ENCODE measurements at regions not wholly inside any gene's neighbourhood (a gene's known extent, or its start where the extent isn't known, plus 50 kb on each side); places are given as distances from the start of the nearest gene placed in this dataset.

DNA sequence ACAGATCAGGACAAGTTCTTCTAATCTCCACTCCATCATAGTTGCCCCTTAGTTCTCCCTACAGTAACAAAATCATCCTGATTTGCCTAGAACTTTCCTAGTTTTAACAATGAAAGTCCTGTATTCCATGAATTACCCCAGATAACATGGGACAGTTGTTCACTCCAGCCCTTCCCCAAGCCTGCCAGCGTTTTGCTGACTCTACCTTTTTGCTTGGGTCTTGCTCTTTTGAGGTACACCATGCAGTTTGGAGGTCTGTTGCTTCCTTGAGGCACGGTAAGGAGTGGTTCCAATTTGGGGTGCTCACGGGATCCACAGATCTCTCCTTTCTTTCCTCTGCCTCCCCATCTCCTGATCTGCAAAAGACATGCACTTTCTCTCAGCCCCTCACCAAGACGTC is 61.6 kb upstream of the DYRK2 start:
- FAIRE-seq: no peak
- Histone ChIP-seq H3K27me3 (no peaks in the 10 kb centered on the region), H3K4me1 (no peaks in the 10 kb centered on the region), H3K36me3 (no peaks in the 10 kb centered on the region), H3K4me3 (no peak overlapping the region), H3K27ac (no peak overlapping the region), H3K9me3 (no peaks in the 10 kb centered on the region)
- TF ChIP-seq, protein P1, sequence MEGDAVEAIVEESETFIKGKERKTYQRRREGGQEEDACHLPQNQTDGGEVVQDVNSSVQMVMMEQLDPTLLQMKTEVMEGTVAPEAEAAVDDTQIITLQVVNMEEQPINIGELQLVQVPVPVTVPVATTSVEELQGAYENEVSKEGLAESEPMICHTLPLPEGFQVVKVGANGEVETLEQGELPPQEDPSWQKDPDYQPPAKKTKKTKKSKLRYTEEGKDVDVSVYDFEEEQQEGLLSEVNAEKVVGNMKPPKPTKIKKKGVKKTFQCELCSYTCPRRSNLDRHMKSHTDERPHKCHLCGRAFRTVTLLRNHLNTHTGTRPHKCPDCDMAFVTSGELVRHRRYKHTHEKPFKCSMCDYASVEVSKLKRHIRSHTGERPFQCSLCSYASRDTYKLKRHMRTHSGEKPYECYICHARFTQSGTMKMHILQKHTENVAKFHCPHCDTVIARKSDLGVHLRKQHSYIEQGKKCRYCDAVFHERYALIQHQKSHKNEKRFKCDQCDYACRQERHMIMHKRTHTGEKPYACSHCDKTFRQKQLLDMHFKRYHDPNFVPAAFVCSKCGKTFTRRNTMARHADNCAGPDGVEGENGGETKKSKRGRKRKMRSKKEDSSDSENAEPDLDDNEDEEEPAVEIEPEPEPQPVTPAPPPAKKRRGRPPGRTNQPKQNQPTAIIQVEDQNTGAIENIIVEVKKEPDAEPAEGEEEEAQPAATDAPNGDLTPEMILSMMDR (IDR thresholded peaks at IDR 0.05): no peak
- intact Hi-C loops (cut with DNase I): no loop called here
- ATAC-seq: no peak
- no peak for DNase-seq
- WGBS, 2 donors: 76 to 84% methylated on average over 4 of the region's 4 CpGs

DNA sequence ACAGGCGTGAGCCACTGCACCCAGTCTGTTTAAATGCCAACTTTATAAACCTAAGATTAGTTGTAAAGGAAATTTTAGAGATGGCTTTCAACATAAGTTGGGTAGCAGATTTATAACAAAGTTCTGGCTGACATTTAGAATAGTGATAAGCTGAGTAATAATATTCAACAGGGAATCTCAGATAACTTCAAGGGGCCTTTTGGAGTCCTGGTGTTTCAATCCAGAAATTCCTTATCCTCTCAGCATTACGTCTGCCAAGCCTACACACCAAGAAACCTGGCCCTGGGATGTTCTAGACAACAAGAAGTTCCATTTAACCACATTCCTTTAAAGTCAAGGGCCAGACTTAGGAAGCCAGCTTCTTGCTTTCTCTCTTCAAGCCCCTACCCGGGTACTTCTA is 59.5 kb upstream of the DYRK2 start:
- Histone ChIP-seq H3K36me3 (no peaks in the 10 kb centered on the region), H3K4me3 (no peak overlapping the region), H3K4me1 (no peaks in the 10 kb centered on the region), H3K27me3 (no peaks in the 10 kb centered on the region), H3K27ac (no peak overlapping the region), H3K9me3 (no peaks in the 10 kb centered on the region)
- intact Hi-C loops (cut with DNase I): no loop called here
- DNase-seq (no peak), ATAC-seq (no peak), FAIRE-seq (no peak)
- 89 to 91% methylated on average over 3 of the region's 3 CpGs for WGBS, 2 donors
- TF ChIP-seq, protein P1 (IDR thresholded peaks at IDR 0.05): no peak

DNA sequence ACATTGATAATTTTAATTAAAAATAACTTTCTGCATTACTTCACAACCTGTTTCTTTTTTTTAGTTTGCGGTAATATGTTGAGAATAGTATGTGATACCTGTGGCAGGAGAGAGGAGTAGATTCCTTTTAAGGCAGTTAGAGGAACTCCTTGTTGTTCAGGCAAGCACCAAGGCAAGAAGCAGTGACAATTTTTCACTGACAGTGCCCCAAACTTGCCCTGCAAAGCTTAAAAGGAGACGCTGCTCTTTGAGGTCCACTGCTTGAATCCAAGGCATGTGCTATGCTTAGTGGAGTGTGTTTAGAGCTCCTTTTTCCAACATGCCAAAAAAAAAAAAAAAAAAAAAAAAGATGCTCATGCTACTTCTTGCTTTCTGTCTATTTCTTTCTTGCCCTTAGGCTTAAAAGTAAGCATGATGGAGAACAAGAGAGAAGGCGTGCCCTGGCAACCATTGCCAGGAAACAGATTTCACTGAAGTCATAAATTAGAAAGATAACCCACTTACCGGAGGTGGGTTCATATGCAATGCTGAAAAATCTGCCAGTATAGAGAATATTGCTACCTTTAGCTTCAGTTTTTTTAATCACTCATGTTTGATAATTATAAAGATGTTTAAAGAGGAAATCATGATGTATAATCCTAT is 58.3 kb upstream of the DYRK2 start:
- FAIRE-seq: no peak
- Histone ChIP-seq H3K36me3 (no peaks in the 10 kb centered on the region), H3K4me1 (no peaks in the 10 kb centered on the region), H3K4me3 (no peak overlapping the region), H3K27me3 (no peaks in the 10 kb centered on the region), H3K27ac (no peak overlapping the region), H3K9me3 (no peaks in the 10 kb centered on the region)
- intact Hi-C loops (cut with DNase I): no loop called here
- ATAC-seq: no peak
- 78 to 86% methylated on average over 4 of the region's 4 CpGs for WGBS, 2 donors
- DNase-seq: no peak
- TF ChIP-seq, protein P1 (IDR thresholded peaks at IDR 0.05): no peak

DNA sequence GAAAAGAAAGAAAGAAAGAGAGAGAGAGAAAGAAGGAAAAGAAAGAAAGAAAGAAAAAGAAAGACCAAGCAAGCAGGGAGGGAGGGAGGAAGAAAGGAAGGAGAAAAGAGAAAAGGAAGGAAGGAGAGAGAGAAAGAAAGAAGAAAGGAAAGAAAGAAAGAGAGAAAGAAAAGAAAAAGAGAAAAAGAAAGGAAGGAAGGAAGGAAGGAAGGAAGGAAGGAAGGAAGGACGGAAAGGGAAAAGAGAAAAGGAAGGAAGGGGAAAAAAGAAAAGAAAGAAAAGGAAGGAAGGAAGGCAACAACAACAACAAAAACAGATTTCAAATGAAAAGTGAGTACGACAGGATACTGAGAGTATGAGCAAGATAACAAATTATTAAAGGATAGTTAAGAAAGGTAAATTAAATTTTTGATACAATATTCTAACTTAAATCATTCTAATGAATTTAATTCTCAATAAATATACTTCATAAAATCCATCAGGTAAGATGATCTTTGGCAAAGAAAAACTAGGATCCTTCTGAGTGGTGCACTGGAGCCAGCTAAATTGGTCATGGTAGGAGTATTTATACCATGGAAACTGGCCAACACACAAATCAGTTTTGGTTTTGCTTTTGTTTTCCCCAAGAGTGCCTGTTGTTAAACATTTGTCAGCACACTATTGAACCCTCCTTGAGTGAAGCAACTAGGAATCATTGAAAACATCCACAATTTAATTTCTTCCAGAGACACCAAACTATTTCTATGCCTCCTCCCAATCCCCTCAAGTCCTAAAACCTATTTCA is 56.1 kb upstream of the DYRK2 start:
- H3K4me3 ChIP-seq: no peak overlapping the region
- 92 to 100% methylated on average over 2 of the region's 2 CpGs for WGBS, 2 donors
- intact Hi-C loops (cut with DNase I): no loop called here
- no peaks in the 10 kb centered on the region for H3K4me1 ChIP-seq
- FAIRE-seq: peak; percentile 80
- no peaks in the 10 kb centered on the region for H3K36me3 ChIP-seq
- DNase-seq: peak in 1 of 6 donors; percentile 18
- H3K27me3 ChIP-seq: no peaks in the 10 kb centered on the region
- peak overlapping the region in 2 of 4 donors; percentile 33 to 61 for H3K27ac ChIP-seq
- ATAC-seq: peak; percentile 61 to 92 (median 81)
- H3K9me3 ChIP-seq: no peaks in the 10 kb centered on the region
- TF ChIP-seq, protein P1 (IDR thresholded peaks at IDR 0.05): no peak

DNA sequence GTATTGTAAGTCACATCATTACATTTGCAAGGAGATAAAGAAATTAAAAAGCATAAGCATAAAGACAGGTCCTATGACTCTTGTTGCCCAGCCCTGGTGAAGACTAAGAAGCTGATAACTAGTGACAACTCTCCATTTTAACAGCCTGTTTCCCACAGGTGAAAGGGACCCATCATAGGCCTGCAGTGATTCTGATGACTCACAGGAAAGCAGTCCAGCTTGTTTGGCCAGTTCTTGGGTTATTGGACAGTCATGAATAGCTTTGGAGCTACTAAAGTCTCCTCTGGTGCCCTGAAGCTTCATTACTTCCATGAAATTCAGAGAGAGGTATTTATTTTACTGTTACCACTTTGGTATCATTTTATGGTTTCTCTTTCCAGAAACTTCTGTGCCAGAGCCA is 55.5 kb upstream of the DYRK2 start:
- DNase-seq (peak in 4 of 6 donors; percentile 47 to 79 (median 65)), FAIRE-seq (no peak), ATAC-seq (peak; percentile 89 to 96 (median 94))
- H3K4me1 ChIP-seq: no peaks in the 10 kb centered on the region
- no peaks in the 10 kb centered on the region for H3K36me3 ChIP-seq
- H3K4me3 ChIP-seq: no peak overlapping the region
- H3K9me3 ChIP-seq: no peaks in the 10 kb centered on the region
- peak overlapping the region in 2 of 4 donors; percentile 33 to 61 for H3K27ac ChIP-seq
- intact Hi-C loops (cut with DNase I): no loop called here
- TF ChIP-seq, protein P1 (IDR thresholded peaks at IDR 0.05): no peak
- no peaks in the 10 kb centered on the region for H3K27me3 ChIP-seq
